Keratinocyte (primary cell): ENCODE measurements at regions not wholly inside any gene's neighbourhood (a gene's known extent, or its start where the extent isn't known, plus 50 kb on each side); places are given as distances from the start of the nearest gene placed in this dataset.

Experiments used
- CTCF ChIP-seq, 3 experiments: IDR thresholded peaks in 1 of 3; conservative IDR thresholded peaks in 1 of 3; optimal IDR thresholded peaks in 1 of 3; 2 replicates in 2 of 3; 3 replicates in 1 of 3; pipeline versions ENCODE3 to v1.5.1; 2011; ENCODE audit warnings: low read length in 3 of 3, mild to moderate bottlenecking in 3 of 3, moderate library complexity in 2 of 3, control low read depth in 1 of 3, inconsistent platforms in 1 of 3; ENCODE audit not compliant: insufficient read depth in 2 of 3; ENCODE audit errors: extremely low read depth in 1 of 3
- EZH2 ChIP-seq: IDR thresholded peaks from one replicate; pipeline ENCODE4 v1.6.1; 2012; ENCODE audit warnings: inconsistent platforms, mild to moderate bottlenecking, low read length, moderate library complexity

- TF ChIP-seq CTCF (optimal IDR thresholded peaks at IDR 0.05 in 1 of 3, IDR thresholded peaks at IDR 0.05 in 1 of 3, conservative IDR thresholded peaks at IDR 0.05 in 1 of 3; ENCODE audit: extremely low read depth in 1 of 3, insufficient read depth in 2 of 3, low read length in 3 of 3) = no peak
- TF ChIP-seq EZH2 = no peak
Measured at GRCh38 chr13:104766319-104766718, 1700.1 kb upstream of the SLC10A2 start.
